T-helper 22 cell (primary cell): ENCODE measurements at regions not wholly inside any gene's neighbourhood (a gene's known extent, or its start where the extent isn't known, plus 50 kb on each side); places are given as distances from the start of the nearest gene placed in this dataset.
"Not testable (repeated sequence)": the region's sequence is repeated elsewhere in the genome, so short reads cannot be mapped to it uniquely, and the experiment has no call there.

Experiments used
- DNase-seq: peaks from one replicate; pipeline ENCODE4 v3.0.0-alpha.2; 2020; ENCODE audit warnings: low read depth

DNA sequence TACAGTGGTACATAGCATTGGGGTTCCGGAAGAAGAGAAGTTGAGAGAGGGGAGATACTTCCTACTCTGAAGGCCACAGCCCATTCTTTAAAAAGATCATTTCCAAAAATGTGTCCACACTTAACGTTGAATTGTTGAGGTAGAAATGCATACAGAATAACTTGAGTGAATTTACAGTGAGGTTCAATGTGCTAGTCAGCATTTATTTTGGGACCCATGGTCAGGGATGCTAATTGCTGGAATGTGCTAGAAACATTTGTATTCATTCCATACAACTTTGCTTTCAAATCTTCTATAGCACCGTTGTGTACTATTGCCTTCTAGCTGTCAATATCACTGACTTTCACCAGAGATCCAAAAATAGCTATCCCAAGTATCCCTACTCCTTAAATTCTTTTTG lies 325.9 kb downstream of the SATB2 start:
- DNase-seq = no peak

DNA sequence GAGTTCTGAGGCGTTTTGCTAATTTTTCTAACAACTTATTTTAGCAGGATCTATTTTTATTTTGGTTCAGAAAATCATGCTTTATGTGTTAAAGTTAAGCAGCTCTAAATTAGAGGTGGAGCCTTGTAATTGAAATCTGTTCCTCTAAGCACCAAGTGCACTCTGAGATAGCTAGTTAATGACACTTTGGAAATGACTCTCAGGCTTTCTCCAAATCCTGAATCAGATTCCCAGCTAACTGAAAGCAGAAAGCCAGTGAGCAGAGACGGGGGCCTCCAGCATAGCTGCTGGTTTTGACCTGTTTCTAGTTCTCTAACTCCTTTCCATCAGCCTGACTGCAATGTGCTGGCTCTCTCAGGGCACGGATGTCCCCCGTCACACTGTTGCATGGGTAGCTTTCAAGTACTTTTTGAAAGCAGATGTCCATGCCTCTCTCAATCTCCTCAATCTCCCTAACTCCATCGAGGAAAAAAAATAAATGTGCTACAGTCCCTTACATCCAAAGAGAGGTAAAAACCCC lies 326.5 kb downstream of the SATB2 start:
- no peak for DNase-seq

DNA sequence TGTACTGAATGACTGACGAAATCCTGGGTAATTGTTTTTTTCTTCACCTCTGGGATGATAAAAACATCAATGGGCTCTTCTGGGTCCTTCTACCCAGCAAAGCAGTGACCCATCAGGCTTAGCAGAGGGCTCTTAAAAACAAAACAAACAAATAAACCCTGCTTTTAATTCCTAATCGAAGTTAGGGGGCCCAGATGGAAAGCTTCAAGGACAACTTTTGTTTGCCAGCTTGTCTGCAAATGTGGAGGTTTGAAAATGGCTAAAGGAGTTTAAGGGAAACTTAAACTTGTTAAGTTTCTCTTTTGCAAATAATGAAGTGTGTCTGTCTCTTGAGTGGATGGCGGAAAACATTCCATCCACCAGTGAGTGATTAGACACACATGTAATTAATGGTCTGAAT lies 327.2 kb downstream of the SATB2 start:
- DNase-seq = no peak

DNA sequence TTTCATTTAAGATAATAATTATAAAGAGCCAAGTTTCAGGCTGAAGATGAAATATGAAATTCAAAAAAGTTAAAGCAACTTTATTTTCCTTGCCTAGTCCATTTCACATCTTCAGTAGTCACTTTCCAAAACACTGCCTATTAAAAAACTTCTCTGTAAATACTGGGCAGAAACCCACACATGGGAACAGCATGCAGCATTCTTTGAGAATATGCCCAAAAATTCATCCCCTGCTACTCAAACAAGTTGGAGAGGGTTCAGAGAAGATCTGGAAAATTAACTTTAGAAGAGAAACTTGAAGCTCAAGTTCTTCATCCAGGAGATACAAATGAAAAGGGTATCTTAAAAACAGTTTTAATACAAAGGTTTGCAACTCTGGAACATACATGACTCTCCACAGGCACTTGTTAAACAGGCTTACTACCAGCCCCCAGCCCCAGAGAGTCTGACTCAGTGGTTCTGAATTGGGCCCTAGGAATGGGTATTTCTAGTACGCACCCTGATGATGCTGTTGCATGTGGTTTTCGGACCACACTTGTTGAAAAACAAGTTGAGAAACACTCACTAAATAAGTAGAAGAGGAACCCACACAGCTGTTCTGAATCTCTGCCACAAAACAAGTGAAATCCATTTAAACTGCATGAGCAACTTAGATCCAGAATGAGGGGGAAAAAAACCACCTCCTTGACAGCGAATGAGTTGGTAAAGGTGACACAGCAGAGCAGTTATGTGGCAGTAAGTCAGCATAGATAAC lies 329.1 kb downstream of the SATB2 start:
- no peak for DNase-seq

DNA sequence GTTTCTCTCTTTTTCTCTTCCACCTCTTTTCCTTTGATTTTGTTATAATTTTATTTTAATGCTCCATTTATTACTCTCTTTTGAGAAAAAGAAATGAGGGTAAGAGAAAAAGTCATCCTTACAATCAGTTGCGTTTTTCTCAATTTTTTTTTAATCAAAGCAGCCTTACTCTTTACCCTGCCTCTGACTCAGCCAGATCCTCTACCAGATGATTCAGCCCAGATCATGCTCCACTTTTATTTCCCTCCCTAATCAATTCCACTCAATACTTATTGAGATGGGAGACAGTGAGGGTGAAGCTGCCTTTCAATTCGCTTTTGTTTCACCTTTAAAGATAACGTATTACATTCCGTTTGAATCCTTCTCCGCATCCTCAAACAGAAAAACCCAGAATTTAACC lies 337.9 kb downstream of the SATB2 start:
- DNase-seq = no peak

DNA sequence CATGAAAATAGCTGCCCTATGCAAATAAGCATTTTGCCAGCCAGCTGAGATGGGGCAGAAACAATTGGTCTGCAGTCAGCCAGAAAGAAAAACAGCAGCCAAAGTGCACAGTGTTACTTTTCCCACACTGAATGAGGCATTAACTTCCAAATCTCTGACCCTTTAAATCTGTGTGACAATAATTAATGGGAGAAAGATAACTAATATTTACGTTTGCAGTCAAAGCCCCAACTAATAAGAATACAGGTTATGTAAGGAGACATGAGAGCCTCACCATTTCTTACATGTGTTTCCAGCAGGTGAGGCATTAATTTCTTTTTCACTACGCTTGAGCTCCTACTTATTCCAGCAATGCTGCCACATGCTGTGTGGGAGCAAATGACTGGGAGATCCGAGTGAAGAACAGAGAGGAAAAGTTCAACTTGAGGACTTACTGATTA lies 339.0 kb downstream of the SATB2 start:
- no peak for DNase-seq

DNA sequence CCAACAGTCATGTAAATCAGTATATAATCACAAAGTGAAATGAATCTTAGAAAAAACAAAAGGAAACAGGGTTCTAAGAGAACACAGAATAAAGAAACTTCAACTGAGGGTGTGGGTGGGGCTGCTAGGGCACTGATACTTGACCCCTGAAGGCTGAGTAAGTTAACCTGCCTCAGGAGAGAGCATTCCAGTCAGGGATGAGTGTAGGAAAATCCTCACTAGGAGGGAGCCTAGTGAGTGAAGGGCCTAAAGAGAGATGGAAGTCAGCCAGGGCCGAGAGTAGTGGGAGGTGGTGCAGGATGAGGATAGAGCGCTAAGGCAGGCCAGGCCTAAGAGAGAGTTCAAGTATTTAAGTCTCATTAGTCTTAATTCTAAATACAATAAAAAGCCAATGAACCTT lies 342.6 kb downstream of the SATB2 start:
- no peak for DNase-seq

DNA sequence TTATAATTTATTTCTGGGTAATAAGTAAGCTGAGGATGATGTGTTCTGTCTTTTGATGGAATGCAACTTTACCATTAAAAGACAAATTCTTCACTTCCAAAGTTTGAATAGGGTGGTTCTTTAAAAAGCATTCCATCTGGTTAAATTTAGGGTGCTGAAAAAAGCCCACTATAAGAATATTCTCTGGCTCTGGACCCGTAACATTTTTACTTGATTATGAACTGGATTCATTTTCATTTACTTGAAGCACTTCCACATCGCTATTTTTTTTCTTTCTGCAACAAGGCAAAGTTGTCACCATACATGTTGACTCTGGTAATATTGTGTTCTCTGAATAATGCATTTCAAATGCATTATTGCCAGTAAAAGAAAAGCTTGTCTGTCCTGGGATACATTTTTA lies 344.6 kb downstream of the SATB2 start:
- no peak for DNase-seq

DNA sequence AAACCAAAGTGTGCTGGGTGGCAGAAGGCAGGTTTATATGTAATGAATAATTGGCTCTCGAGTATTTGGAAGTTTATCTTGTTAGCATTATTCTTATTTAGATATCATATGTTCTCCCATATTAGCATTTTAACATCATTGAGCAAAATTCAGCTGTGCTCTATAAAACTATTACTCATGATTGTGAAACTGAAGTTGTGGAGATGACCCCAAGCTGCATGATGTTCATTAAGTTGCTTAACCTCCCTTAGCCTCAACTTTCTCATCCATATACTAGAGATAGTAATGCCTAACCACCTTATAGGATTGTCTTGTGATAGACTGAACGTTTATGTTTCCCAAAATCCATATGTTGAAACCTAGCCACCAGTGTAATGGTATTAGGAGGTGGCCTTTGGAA lies 346.3 kb downstream of the SATB2 start:
- no peak for DNase-seq

DNA sequence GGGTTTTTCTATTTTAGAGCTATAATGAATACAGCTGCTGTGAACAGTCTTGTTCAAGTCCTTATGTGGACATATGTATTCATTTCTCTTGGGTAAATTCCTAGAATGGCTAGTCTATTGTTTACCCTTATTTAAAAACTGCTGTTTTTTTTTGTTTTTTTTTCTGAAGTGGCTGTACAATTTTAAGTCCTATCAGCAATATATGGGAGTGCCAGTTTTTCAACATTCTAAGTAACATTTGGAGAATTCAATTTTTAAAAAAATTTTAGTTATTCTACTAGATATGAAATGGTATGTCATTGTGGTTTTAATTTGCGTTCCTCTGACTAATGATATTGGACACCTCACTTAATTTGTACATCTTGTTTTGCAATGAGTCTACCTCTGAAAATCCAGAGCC lies 349.7 kb downstream of the SATB2 start:
- DNase-seq = no peak

DNA sequence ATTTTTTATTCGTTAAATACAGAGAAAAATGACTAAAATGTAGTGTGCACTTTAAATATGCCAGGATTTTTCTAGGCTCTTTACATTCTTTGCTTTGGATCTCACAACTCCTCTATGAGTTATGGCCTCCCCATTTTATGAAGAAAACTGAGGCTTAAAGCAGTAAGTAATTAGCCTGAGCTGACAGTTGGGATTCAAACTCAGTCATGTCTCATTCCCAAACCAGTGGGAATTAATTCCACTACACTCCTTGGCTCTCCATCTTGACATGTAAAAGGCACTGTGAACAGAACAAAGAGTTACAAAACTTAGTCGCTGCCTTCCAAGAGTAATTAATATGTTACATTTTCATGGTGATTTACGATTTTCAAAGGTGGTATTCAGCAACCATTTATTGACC lies 351.9 kb downstream of the SATB2 start:
- DNase-seq = no peak

DNA sequence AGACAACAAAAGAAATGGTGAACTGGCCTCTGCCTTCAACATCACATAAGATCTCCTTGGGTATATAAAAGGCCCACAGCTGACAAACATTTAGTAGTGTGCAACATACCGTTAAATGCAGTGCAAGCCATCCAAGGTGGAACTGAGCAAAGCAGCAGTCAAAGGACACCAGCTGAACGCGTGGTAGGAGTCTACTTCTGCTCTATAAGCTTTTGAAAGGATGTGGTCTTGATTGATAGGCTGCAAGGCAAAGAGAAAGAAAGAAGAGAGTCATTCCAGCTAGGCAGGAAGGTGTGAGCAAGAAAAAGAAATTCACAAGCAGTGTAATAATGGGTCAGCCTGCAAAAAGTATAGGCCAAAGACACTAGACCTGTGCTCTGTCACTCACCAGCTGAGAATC lies 356.3 kb downstream of the SATB2 start:
- DNase-seq = no peak

DNA sequence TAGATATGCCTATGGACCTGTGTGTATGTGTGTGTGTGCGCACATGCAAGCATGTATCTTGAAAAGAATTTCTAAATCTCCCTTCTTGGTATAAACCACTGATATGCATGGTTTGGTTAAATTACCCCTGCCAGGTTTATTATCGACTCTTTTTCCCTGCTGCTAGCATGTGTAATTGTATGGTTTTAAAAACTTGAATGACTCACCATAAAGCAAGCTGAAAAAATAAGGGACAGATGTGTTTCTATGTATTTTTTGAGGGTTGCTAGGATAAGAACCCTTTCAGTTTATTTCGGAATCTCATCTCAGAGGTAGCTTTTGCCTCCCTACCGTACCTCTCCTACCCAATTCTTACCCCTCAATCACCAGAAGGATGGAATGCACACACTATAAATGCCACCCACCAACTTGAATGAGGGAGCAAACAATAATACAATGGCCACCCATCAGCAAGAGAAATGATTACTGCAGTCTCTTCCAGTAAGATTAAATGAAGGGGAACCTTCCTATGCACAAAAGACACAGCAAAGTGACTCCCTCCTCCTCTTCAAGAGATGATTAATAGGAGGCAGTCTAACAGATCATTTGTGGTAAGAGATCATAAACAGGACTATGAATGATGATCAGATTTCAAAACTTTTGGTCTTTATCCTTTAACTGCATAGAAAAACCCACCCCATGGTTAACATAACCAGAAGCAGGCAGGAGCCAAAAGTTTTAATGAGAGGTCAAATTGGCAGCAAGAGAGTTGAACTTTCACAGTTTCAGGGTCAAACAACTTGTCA lies 357.2 kb downstream of the SATB2 start:
- no peak for DNase-seq

DNA sequence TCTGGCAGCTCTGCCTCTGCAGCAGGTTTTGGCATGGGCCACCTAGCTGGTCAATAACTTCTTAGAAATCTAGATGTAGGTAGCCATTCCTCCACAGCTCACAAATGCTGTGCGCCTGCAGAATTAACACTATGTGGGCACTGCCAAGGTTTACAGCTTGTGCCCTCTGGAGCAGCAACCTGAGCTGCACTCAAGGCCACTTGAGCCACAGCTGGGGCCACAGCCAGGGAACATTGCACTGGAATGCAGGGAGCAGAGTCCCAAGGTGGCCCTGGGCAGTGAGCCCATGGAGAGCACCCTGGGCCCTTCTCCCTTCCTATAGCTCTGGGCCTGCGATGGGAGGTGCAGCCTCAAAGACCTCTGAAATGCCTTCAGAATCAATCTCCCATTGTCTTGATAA lies 365.3 kb downstream of the SATB2 start:
- no peak for DNase-seq

DNA sequence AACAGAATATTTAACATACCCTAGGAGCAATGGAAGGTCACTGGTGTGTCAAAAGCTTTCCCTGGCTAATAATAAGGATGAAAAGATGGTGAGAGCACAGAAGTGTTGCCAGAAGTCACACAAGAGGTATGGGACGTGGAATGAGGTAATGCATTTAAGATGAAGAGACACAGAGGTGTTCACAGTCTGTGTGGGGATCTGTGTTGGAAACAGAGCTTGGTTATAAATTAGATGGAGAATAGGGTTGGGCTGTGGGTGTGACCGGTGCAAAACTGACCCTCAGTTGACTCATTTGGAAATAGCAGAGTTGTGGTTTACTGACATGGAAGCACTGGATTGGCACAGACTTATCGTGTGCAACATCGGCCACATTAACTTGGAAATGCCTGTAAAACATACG lies 372.5 kb downstream of the SATB2 start:
- no peak for DNase-seq

DNA sequence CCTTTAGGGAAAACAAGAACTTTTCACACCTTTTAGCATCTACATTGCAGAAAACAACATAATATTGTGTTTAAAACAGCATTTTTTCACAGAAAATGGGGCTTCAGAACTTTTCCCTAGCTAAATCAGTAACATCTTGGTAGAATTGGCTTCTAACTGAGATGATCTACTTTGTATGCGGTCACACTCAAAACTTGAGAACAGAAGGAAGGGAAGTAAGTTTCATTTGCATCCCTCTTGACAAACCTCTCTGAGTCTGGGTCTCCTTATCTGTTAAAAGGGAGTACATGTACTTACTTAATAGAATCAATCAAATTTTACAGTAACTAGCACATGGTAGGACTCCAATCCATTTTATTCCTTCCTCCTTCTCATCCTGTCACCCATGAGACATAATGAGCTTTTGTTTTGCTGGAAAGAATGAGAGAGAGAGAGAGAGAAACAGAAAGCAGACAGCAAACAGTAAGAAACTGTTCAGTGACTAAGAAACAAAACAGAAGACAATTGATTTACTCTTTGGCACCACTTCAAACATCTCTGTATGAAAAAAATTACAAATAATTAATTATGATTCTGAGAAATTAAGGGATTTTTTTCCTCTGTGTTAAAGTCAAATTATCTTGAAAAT lies 387.3 kb downstream of the SATB2 start:
- no peak for DNase-seq

DNA sequence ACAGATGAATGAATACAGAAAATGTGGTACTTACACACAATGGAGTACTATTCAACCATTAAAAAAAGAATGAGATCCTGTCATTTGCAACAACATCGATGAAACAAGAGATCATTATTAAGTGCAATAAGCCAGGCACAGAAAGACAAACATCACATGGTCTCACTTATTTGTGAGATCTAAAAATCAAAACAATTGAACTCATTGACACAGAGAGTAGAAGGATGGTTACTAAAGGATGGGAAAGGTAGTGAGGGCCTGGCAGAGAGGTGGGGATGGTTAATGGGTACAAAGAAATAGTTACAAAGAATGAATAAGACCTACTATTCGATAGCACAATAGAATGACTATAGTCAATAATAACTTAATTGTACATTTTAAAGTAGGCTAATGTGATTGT lies 393.5 kb downstream of the SATB2 start:
- DNase-seq = no peak

DNA sequence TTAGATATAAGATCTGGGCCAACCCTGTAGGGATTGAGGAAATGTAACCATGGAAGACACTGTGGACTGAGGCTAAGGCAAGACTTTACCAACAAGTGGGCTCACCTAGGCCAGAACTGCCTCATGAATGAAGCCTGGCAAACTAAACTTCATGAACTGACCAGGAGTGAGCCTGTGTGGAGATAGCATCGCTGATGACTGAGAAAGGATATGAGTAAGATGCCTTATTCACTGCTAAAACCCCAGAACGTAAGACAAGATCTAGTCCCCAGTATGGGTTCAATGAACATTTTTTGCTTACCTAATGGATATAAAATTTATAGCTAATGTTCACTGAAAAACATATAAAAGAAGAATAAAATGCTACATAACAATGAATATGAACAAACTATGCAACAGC lies 399.8 kb downstream of the SATB2 start:
- DNase-seq = no peak

DNA sequence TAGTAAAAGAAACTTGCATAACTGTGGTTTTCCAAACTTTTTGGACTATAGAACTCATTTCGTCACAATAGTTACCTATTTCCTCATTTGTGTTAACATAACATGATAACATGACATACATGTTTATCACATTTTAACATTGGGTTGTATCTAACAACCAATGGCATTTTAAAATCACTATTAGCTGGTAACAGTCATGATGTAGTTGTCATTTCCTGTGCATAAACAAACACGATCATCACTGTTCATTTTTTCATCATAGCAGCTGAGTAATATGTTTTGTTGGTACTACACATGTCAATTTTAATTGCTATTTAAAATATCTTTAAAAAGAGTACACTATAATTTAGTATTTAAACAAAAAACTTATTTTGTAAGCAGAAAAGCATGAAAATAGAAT lies 402.4 kb downstream of the SATB2 start:
- DNase-seq = no peak

DNA sequence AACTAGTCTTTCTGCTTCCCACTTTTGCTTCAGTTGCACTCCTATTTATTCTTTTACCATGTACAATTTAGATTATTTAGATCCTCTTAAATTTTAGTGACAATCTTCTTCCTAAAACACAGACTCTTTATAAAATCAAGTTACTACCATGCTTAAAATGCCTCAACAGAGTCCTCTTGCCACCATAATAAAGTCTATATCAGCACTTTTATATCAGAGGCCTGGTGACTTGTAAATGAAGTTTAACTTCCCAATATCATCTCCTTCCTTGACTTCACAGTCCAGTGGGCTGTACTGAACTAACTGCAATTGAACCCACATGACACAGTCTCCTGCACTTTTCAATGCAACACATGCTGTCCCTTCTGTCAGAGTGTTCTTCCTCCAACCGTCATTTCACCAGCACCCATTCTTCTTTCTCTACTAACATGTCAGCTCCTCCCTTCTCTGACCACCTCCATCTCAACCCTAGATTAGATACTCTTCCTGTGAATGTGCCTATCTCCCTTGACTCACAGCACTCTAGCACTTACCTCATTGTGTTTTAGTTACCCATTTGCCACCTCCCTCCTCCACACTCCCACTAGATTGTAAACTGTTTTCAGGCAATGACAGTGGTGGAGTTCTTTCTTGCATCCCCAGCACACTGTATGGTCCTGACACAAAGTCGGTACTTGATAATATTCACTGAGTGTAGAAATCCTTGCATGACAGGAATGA lies 414.9 kb downstream of the SATB2 start:
- DNase-seq = no peak

DNA sequence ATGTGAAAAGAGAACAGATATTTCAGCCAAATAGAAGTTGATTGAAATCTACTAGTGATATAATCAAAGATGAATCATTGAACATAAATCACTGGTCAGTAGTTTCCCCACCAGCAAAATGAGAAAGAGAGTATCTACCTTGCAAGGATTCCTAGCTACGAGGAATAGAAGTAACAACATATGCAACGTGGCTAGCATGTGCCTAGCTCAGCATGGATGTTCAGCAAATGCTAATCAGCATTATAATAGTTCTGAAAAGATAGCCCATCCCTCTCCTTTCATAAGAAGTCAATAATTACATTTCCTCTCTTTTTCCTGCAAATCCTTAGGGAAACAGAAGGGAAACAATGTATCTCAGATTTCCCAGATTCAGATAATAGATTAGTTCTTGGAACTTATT lies 417.2 kb downstream of the SATB2 start:
- DNase-seq = no peak

DNA sequence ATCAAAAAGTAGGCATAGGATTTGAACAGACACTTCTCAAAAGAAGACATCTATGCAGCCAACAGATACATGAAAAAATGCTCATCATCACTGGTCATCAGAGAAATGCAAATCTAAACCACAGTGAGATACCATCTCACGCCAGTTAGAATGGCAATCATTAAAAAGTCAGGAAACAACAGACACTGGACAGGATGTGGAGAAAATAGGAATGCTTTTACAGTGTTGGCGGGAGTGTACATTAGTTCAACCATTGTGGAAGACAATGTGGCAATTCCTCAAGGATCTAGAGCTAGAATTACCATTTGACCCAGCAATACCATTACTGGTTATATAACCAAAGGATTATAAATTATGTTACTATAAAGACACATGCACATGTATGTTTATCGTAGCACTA lies 424.0 kb downstream of the SATB2 start:
- DNase-seq = not testable (repeated sequence)
